HCT116 (cell line): ENCODE measurements at regions not wholly inside any gene's neighbourhood (a gene's known extent, or its start where the extent isn't known, plus 50 kb on each side); places are given as distances from the start of the nearest gene placed in this dataset.

Experiments
- ATAC-seq: fragments of 200-7000 bp; cut with Tn5 transposase; 2 replicates; pipeline ENCODE4 v1.9.1; 2020; ENCODE audit warnings: mild to moderate bottlenecking, moderate library complexity
- BruUV-seq: library from RNA; stranded (reverse); fragments of 400-500 nt; replicated peaks from 2 replicates; lab custom pipeline; 2021; lab: Mats Ljungman, UMichigan
- CTCF ChIA-PET: fragments of 300-600 bp; sonication (Branson Sonifier 250); formaldehyde crosslinking; loops from one replicate; lab custom pipeline; 2021; ENCODE audit warnings: antibody characterized with exemption; lab: Charles Lee
- POLR2A ChIA-PET: fragments of 300-600, 350-600 bp; sonication (Branson Sonifier 250); formaldehyde crosslinking; loops from one replicate; lab custom pipeline; 2021; ENCODE audit warnings: antibody characterized with exemption; lab: Charles Lee
- RAD21 ChIA-PET, 2 experiments: fragments of 300-600 bp; sonication (Branson Sonifier 250); formaldehyde crosslinking; loops; one replicate each; lab custom pipeline; 2023; ENCODE audit warnings: low total read pairs in 2 of 2; ENCODE audit not compliant: uncharacterized antibody in 2 of 2, unreplicated experiment in 2 of 2, low non-redundant PET in 1 of 2; lab: Charles Lee
- DNase-seq: peaks from one replicate; pipeline ENCODE4 v3.0.0-alpha.2; 2010; ENCODE audit warnings: low read depth, low spot score
- H2AFZ ChIP-seq: fragments of 200-600 bp; shearing (Covaris generic), sonication (generic); 2 replicates; pipeline ENCODE4 v1.6.1; 2017; ENCODE audit warnings: low read depth, mixed run types, mixed read lengths, antibody characterized with exemption, low read length; ENCODE audit not compliant: poor library complexity, severe bottlenecking
- H3K27ac ChIP-seq: 2 replicates; pipeline ENCODE4 v1.5.1; 2012; ENCODE audit warnings: low read depth, low read length
- H3K27me3 ChIP-seq: fragments of 200-600 bp; sonication (generic); 2 replicates; pipeline ENCODE4 v1.6.1; 2016; ENCODE audit warnings: mixed run types, low read length, mixed read lengths; ENCODE audit not compliant: insufficient read depth
- H3K36me3 ChIP-seq, 2 experiments: fragments of 200-500 bp in 1 of 2; fragments of 200-600 bp in 1 of 2; sonication (Bioruptor generic) in 1 of 2; sonication (generic) in 1 of 2; 2 replicates each; pipeline versions ENCODE4 v1.5.1 to v1.6.1; 2014 to 2016; ENCODE audit warnings: low read length in 2 of 2, inconsistent platforms in 1 of 2, mixed read lengths in 1 of 2, mixed run types in 1 of 2; ENCODE audit not compliant: insufficient read depth in 2 of 2, control insufficient read depth in 1 of 2
- H3K4me1 ChIP-seq, 2 experiments: fragments of 200-600 bp in 1 of 2; sonication (generic) in 1 of 2; 2 replicates each; pipeline versions ENCODE4 v1.5.1 to v1.6.1; 2012 to 2017; ENCODE audit warnings: low read length in 2 of 2, inconsistent platforms in 1 of 2, mild to moderate bottlenecking in 1 of 2, mixed read lengths in 1 of 2, mixed run types in 1 of 2, moderate library complexity in 1 of 2; ENCODE audit not compliant: insufficient read depth in 2 of 2, control insufficient read depth in 1 of 2
- H3K4me2 ChIP-seq: fragments of 200-600 bp; sonication (generic); 2 replicates; pipeline ENCODE4 v1.6.1; 2017; ENCODE audit warnings: mixed run types, low read length, mixed read lengths
- H3K4me3 ChIP-seq, 2 experiments: fragments of 200-600 bp in 1 of 2; sonication (generic) in 1 of 2; replicated peaks in 1 of 2; 2 replicates each; pipeline ENCODE4 v1.5.1; 2011 to 2016; ENCODE audit warnings: low read length in 2 of 2, control low read depth in 1 of 2, low read depth in 1 of 2, mild to moderate bottlenecking in 1 of 2, mixed read lengths in 1 of 2, mixed run types in 1 of 2
- H3K79me2 ChIP-seq: fragments of 200-600 bp; sonication (generic); 2 replicates; pipeline ENCODE4 v1.6.1; 2017; ENCODE audit warnings: mild to moderate bottlenecking, mixed run types, low read length, moderate library complexity, mixed read lengths; ENCODE audit not compliant: insufficient read depth
- H3K9ac ChIP-seq: fragments of 200-600 bp; sonication (generic); 2 replicates; pipeline ENCODE4 v1.6.1; 2016; ENCODE audit warnings: low read length, mixed read lengths
- H3K9me2 ChIP-seq: fragments of 200-600 bp; sonication (generic), shearing (Covaris generic); 2 replicates; pipeline ENCODE4 v1.6.1; 2017; ENCODE audit warnings: mixed run types, mild to moderate bottlenecking, moderate library complexity; ENCODE audit not compliant: insufficient read depth
- H3K9me3 ChIP-seq, 2 experiments: fragments of 200-500 bp in 1 of 2; fragments of 200-600 bp in 1 of 2; sonication (Bioruptor generic) in 1 of 2; sonication (generic) in 1 of 2; 2 replicates each; pipeline ENCODE4 v1.6.1; 2014 to 2017; ENCODE audit warnings: low read length in 2 of 2, mixed read lengths in 2 of 2, inconsistent platforms in 1 of 2, low read depth in 1 of 2, mild to moderate bottlenecking in 1 of 2, mixed run types in 1 of 2, moderate library complexity in 1 of 2; ENCODE audit not compliant: control insufficient read depth in 1 of 2, insufficient read depth in 1 of 2
- H4K20me1 ChIP-seq: fragments of 200-600 bp; sonication (generic), shearing (Covaris generic); 2 replicates; pipeline ENCODE4 v1.6.1; 2017; ENCODE audit warnings: mixed run types, mild to moderate bottlenecking, moderate library complexity; ENCODE audit not compliant: insufficient read depth
- ATF3 ChIP-seq: IDR thresholded peaks from 2 replicates; pipeline ENCODE4 v1.6.1; 2012
- CBX3 ChIP-seq: IDR thresholded peaks from 2 replicates; pipeline ENCODE4 v1.6.1; 2012; ENCODE audit warnings: low read depth
- CEBPB ChIP-seq: IDR thresholded peaks from 2 replicates; pipeline ENCODE4 v1.6.1; 2012; ENCODE audit warnings: low read depth
- CTCF ChIP-seq, 3 experiments: fragments of 200-600 bp in 1 of 3; sonication (generic) in 1 of 3; IDR thresholded peaks in 2 of 3; conservative IDR thresholded peaks in 1 of 3; 2 replicates each; pipeline ENCODE4 v1.5.1; 2012 to 2017; ENCODE audit warnings: low read depth in 2 of 3, low read length in 2 of 3, antibody characterized with exemption in 1 of 3, borderline replicate concordance in 1 of 3, control low read depth in 1 of 3, mild to moderate bottlenecking in 1 of 3, mixed read lengths in 1 of 3, mixed run types in 1 of 3, moderate library complexity in 1 of 3; ENCODE audit not compliant: insufficient read depth in 1 of 3
- EGR1 ChIP-seq: IDR thresholded peaks from 2 replicates; pipeline ENCODE4 v1.6.1; 2012; ENCODE audit warnings: low read depth
- EZH2 ChIP-seq: fragments of 200-600 bp; sonication (generic); IDR thresholded peaks from 2 replicates; pipeline ENCODE4 v1.6.1; 2017; ENCODE audit warnings: antibody characterized with exemption, mixed run types
- EZH2phosphoT487 ChIP-seq: fragments of 200-600 bp; IDR thresholded peaks from 2 replicates; pipeline ENCODE4 v1.6.1; 2018; ENCODE audit warnings: antibody characterized with exemption, borderline replicate concordance
- FOSL1 ChIP-seq: IDR thresholded peaks from 2 replicates; pipeline ENCODE4 v1.6.1; 2012; ENCODE audit warnings: low read depth
- REST ChIP-seq: IDR thresholded peaks from 2 replicates; pipeline ENCODE4 v1.6.1; 2012; ENCODE audit warnings: low read depth
- SP1 ChIP-seq: IDR thresholded peaks from 2 replicates; pipeline ENCODE4 v1.6.1; 2012; ENCODE audit warnings: low read depth
- SRF ChIP-seq: IDR thresholded peaks from 2 replicates; pipeline ENCODE4 v1.6.1; 2012; ENCODE audit warnings: low read depth
- TCF7L2 ChIP-seq: IDR thresholded peaks from 2 replicates; pipeline ENCODE4 v1.7.0; 2011; ENCODE audit warnings: borderline replicate concordance, inconsistent platforms; ENCODE audit not compliant: insufficient read depth, insufficient read length; ENCODE audit errors: extremely low read depth
- ZFX ChIP-seq: fragments of 450-650 bp; IDR thresholded peaks from 2 replicates; pipeline ENCODE4 v1.6.1; 2017
- ZNF274 ChIP-seq: fragments of 200-500 bp; sonication (Bioruptor generic); IDR thresholded peaks from 2 replicates; pipeline ENCODE4 v1.6.1; 2014; ENCODE audit warnings: mild to moderate bottlenecking, low read depth, low read length, inconsistent platforms
- intact Hi-C: fragments of 100-400 bp; cut with micrococcal nuclease; formaldehyde crosslinking; loops from 2 replicates; pipeline ENCODE4 v1.10.0; 2022

- Histone ChIP-seq H2AFZ (no peak overlapping the region), H3K4me3 (no peak overlapping the region), H3K27me3 (no peaks in the 10 kb centered on the region), H3K9ac (no peak overlapping the region), H3K36me3 (no peaks in the 10 kb centered on the region), H3K79me2 (no peaks in the 10 kb centered on the region), H4K20me1 (no peaks in the 10 kb centered on the region), H3K4me2 (no peak overlapping the region), H3K9me2 (no peaks in the 10 kb centered on the region), H3K9me3 (no peaks in the 10 kb centered on the region), H3K27ac (no peak overlapping the region), H3K4me1 (peaks cover 4 to 6% of the 10 kb centered on the region in 2 experiments; a peak in 3 of 4 replicates)
- ATAC-seq, result no peak
- TF ChIP-seq SP1 (no peak), ZNF274 (no peak), ATF3 (no peak), EGR1 (no peak), CTCF (IDR thresholded peaks at IDR 0.05 in 2 of 3, conservative IDR thresholded peaks at IDR 0.05 in 1 of 3; ENCODE audit: borderline replicate concordance in 1 of 3, insufficient read depth in 1 of 3, low read depth in 2 of 3, low read length in 2 of 3) (no peak), REST (no peak), CBX3 (no peak), ZFX (no peak), FOSL1 (no peak), TCF7L2 (no peak), CEBPB (no peak), SRF (no peak), EZH2phosphoT487 (no peak), EZH2 (no peak)
- ChIA-PET RAD21 (no interaction called here), POLR2A (no interaction called here), CTCF (no interaction called here)
- intact Hi-C loops, result loop anchor here (5.0 kb wide), 1 partner anchor 50 kb away; no protein-coding TSS in a partner anchor
- BruUV-seq, result no TSS peak
- no peak for DNase-seq
These were observed 228.7 kb downstream of the DPH6 start for GRCh38 chr15:35317217-35317616.
